ENCODE measurements at regions not wholly inside any gene's neighbourhood (a gene's known extent, or its start where the extent isn't known, plus 50 kb on each side); places are given as distances from the start of the nearest gene placed in this dataset.

GRCh38 chr16:79929260-79929965, 328.9 kb upstream of the MAF start:
- peak overlapping the region; percentile 62 for H3K27ac Mint-ChIP-seq (ENCODE audit: unreplicated experiment)
- no peak for DNase-seq (ENCODE audit: extremely low spot score, unreplicated experiment)
- no peak for TF ChIP-seq CTCF (IDR thresholded peaks at IDR 0.05)
- no peaks in the 10 kb centered on the region for H3K9me3 Mint-ChIP-seq (ENCODE audit: unreplicated experiment)
- no peak overlapping the region for H3K4me3 Mint-ChIP-seq (ENCODE audit: unreplicated experiment)
- no peaks in the 10 kb centered on the region for H3K27me3 Mint-ChIP-seq (ENCODE audit: unreplicated experiment)
- H3K36me3 Mint-ChIP-seq (ENCODE audit: unreplicated experiment) = no peaks in the 10 kb centered on the region
- H3K4me1 Mint-ChIP-seq (ENCODE audit: unreplicated experiment) = peaks cover 5% of the 10 kb centered on the region

GRCh38 chr16:79928142-79928873, 327.8 kb upstream of the MAF start:
- H3K4me3 Mint-ChIP-seq (ENCODE audit: unreplicated experiment) = no peak overlapping the region
- DNase-seq (ENCODE audit: extremely low spot score, unreplicated experiment) = no peak
- no peak overlapping the region for H3K27ac Mint-ChIP-seq (ENCODE audit: unreplicated experiment)
- no peaks in the 10 kb centered on the region for H3K27me3 Mint-ChIP-seq (ENCODE audit: unreplicated experiment)
- TF ChIP-seq CTCF (IDR thresholded peaks at IDR 0.05) = no peak
- H3K36me3 Mint-ChIP-seq (ENCODE audit: unreplicated experiment) = no peaks in the 10 kb centered on the region
- H3K9me3 Mint-ChIP-seq (ENCODE audit: unreplicated experiment) = no peaks in the 10 kb centered on the region
- peaks cover 5% of the 10 kb centered on the region for H3K4me1 Mint-ChIP-seq (ENCODE audit: unreplicated experiment)

DNA sequence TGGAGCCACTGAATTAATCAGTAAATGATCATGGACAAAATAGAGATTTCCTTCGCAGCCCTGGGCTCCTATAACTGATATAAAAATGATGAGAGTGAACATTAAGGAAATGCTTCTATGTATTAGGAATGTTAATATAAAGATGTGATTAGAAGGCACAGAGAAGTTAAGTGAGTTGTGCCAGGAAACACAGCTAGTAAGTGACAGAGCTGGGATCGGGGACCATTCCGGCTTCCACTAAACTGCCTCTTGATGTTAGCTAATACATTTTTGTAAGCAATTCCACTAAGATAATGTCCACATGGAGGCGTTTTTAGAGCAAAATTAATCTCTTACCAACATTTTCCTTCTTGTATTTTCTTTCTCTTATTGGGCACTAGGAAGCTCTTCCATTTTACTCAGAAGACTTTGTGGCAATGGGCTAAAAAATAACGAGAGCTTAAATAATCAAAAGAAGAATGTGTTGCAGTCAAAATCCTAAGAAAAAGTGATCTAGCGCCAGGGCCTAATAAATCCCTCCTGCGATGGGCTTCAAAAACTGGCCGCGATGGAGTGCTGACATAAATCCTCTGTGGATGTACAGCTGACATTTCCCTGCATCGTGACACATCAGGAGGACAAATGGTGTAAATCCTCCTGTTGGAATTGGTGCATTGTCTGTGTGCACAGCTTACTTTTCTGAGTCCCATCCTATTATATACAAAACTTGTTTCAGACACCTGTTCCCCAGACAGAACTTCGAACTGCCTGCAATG, 326.1 kb upstream of the MAF start:
- H3K9me3 Mint-ChIP-seq (ENCODE audit: unreplicated experiment) = no peaks in the 10 kb centered on the region
- no peak overlapping the region for H3K4me3 Mint-ChIP-seq (ENCODE audit: unreplicated experiment)
- H3K27me3 Mint-ChIP-seq (ENCODE audit: unreplicated experiment) = no peaks in the 10 kb centered on the region
- TF ChIP-seq CTCF (IDR thresholded peaks at IDR 0.05) = no peak
- H3K36me3 Mint-ChIP-seq (ENCODE audit: unreplicated experiment) = no peaks in the 10 kb centered on the region
- peaks cover 4% of the 10 kb centered on the region for H3K4me1 Mint-ChIP-seq (ENCODE audit: unreplicated experiment)
- no peak for DNase-seq (ENCODE audit: extremely low spot score, unreplicated experiment)
- H3K27ac Mint-ChIP-seq (ENCODE audit: unreplicated experiment) = no peak overlapping the region

GRCh38 chr16:79923431-79923830, 322.9 kb upstream of the MAF start:
- no peak for DNase-seq (ENCODE audit: extremely low spot score, unreplicated experiment)
- Mint-ChIP-seq H3K9me3 (ENCODE audit: unreplicated experiment) (no peaks in the 10 kb centered on the region), H3K36me3 (ENCODE audit: unreplicated experiment) (no peaks in the 10 kb centered on the region), H3K4me1 (ENCODE audit: unreplicated experiment) (no peaks in the 10 kb centered on the region), H3K27ac (ENCODE audit: unreplicated experiment) (no peak overlapping the region), H3K27me3 (ENCODE audit: unreplicated experiment) (no peaks in the 10 kb centered on the region), H3K4me3 (ENCODE audit: unreplicated experiment) (no peak overlapping the region)
- no peak for TF ChIP-seq CTCF (IDR thresholded peaks at IDR 0.05)

GRCh38 chr16:79920685-79921084, 320.1 kb upstream of the MAF start:
- no peak overlapping the region for H3K27ac Mint-ChIP-seq (ENCODE audit: unreplicated experiment)
- no peaks in the 10 kb centered on the region for H3K9me3 Mint-ChIP-seq (ENCODE audit: unreplicated experiment)
- H3K4me3 Mint-ChIP-seq (ENCODE audit: unreplicated experiment) = no peak overlapping the region
- no peak for DNase-seq (ENCODE audit: extremely low spot score, unreplicated experiment)
- no peaks in the 10 kb centered on the region for H3K27me3 Mint-ChIP-seq (ENCODE audit: unreplicated experiment)
- H3K36me3 Mint-ChIP-seq (ENCODE audit: unreplicated experiment) = no peaks in the 10 kb centered on the region
- H3K4me1 Mint-ChIP-seq (ENCODE audit: unreplicated experiment) = no peaks in the 10 kb centered on the region
- TF ChIP-seq CTCF (IDR thresholded peaks at IDR 0.05) = no peak

Data from osteocyte (in vitro differentiated cells).